ENCODE measurements at regions not wholly inside any gene's neighbourhood (a gene's known extent, or its start where the extent isn't known, plus 50 kb on each side); places are given as distances from the start of the nearest gene placed in this dataset.

DNA sequence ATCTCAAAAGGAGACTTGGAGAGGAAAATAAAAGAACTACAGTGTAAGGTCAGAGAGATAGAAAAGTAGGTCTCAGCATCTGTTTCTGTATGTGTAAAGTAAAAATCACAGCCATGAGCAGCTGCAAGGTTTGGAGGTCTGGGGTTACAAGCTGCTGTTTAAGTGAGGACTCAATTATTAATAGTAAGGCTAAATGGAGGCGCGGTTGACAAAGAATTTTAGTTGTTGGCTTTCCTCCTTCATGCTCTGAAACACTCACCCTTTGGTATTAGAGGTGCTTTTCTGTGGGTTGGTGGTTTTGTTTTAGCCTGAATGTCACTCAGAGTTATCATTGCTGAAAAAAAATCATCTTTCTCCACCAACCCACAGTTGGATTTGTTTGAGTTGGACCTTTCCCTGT lies 59.8 kb upstream of the HAO2 start:
- no peaks in the 10 kb centered on the region for H3K79me2 ChIP-seq (ENCODE audit: control insufficient read depth, low read length)
- TF ChIP-seq, protein P1, sequence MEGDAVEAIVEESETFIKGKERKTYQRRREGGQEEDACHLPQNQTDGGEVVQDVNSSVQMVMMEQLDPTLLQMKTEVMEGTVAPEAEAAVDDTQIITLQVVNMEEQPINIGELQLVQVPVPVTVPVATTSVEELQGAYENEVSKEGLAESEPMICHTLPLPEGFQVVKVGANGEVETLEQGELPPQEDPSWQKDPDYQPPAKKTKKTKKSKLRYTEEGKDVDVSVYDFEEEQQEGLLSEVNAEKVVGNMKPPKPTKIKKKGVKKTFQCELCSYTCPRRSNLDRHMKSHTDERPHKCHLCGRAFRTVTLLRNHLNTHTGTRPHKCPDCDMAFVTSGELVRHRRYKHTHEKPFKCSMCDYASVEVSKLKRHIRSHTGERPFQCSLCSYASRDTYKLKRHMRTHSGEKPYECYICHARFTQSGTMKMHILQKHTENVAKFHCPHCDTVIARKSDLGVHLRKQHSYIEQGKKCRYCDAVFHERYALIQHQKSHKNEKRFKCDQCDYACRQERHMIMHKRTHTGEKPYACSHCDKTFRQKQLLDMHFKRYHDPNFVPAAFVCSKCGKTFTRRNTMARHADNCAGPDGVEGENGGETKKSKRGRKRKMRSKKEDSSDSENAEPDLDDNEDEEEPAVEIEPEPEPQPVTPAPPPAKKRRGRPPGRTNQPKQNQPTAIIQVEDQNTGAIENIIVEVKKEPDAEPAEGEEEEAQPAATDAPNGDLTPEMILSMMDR (IDR thresholded peaks at IDR 0.05; ENCODE audit: low read depth, low read length, poor library complexity, severe bottlenecking) = no peak
- no peak for TF ChIP-seq EZH2phosphoT487 (IDR thresholded peaks at IDR 0.05; ENCODE audit: borderline replicate concordance, low read length)
- H3K27me3 ChIP-seq (ENCODE audit: control insufficient read depth, low read length) = no peaks in the 10 kb centered on the region
- no peak overlapping the region for H3K4me3 ChIP-seq (ENCODE audit: low read length)
- H3K36me3 ChIP-seq (ENCODE audit: control insufficient read depth, low read length) = no peaks in the 10 kb centered on the region
- no peak overlapping the region for H3K4me2 ChIP-seq (ENCODE audit: low read length)
- no peaks in the 10 kb centered on the region for H3F3A ChIP-seq (ENCODE audit: control insufficient read depth, insufficient read depth)
- H3K4me1 ChIP-seq (ENCODE audit: control insufficient read depth, low read length) = no peaks in the 10 kb centered on the region
- no peaks in the 10 kb centered on the region for H3K9me2 ChIP-seq (replicated peaks; ENCODE audit: control insufficient read depth, low read length)
- H3K27ac ChIP-seq (ENCODE audit: low read depth, low read length) = no peak overlapping the region
- H3K9me3 ChIP-seq (ENCODE audit: control insufficient read depth, insufficient read depth, low read length) = no peaks in the 10 kb centered on the region
- H4K20me1 ChIP-seq (ENCODE audit: control insufficient read depth, insufficient read depth, low read depth, low read length) = no peaks in the 10 kb centered on the region

DNA sequence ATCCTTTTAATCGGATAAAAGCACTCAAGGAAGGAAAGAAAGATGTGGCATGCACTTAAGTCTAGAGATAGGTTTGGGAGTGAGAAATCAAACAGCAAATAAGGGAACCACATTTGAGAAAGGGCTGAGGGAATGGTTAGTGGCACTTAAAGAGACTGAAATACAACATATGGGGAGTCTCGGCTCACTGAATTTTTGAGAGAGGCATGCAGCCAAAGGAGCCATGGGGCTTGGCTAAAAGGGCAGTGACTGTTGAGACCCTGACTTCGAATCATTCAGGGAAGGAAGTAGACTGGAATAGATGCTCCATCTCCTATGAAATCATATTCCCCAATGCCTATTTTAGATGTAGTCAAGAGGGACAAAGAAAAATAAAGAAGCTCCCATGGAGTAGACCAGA lies 58.3 kb upstream of the HAO2 start:
- no peaks in the 10 kb centered on the region for H3K9me3 ChIP-seq (ENCODE audit: control insufficient read depth, insufficient read depth, low read length)
- no peak for TF ChIP-seq EZH2phosphoT487 (IDR thresholded peaks at IDR 0.05; ENCODE audit: borderline replicate concordance, low read length)
- TF ChIP-seq, protein P1 (IDR thresholded peaks at IDR 0.05; ENCODE audit: low read depth, low read length, poor library complexity, severe bottlenecking) = no peak
- H3K4me1 ChIP-seq (ENCODE audit: control insufficient read depth, low read length) = no peaks in the 10 kb centered on the region
- H3K27me3 ChIP-seq (ENCODE audit: control insufficient read depth, low read length) = no peaks in the 10 kb centered on the region
- no peaks in the 10 kb centered on the region for H4K20me1 ChIP-seq (ENCODE audit: control insufficient read depth, insufficient read depth, low read depth, low read length)
- H3K79me2 ChIP-seq (ENCODE audit: control insufficient read depth, low read length) = no peaks in the 10 kb centered on the region
- H3K36me3 ChIP-seq (ENCODE audit: control insufficient read depth, low read length) = no peaks in the 10 kb centered on the region
- H3K4me2 ChIP-seq (ENCODE audit: low read length) = no peak overlapping the region
- no peak overlapping the region for H3K27ac ChIP-seq (ENCODE audit: low read depth, low read length)
- H3K4me3 ChIP-seq (ENCODE audit: low read length) = no peak overlapping the region
- no peaks in the 10 kb centered on the region for H3F3A ChIP-seq (ENCODE audit: control insufficient read depth, insufficient read depth)
- H3K9me2 ChIP-seq (replicated peaks; ENCODE audit: control insufficient read depth, low read length) = no peaks in the 10 kb centered on the region

DNA sequence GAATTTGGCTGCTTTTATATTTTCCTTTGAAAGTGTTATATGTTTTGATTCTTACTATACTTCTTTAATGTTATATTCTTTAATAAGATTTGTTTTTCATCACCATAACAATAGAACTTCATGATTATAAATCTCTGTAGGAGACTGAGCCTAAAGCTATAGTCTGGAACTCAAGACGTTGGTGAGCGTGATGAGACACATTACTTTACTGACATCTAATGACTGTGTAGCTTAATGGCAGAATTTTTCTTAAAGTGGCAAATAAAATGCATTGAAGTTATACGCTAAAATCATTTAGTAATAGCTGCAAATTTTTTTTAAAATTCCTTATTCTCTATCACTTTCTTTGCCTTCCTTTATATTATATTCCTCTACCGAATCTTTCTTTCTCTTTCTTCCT lies 56.1 kb upstream of the HAO2 start:
- no peak for TF ChIP-seq EZH2phosphoT487 (IDR thresholded peaks at IDR 0.05; ENCODE audit: borderline replicate concordance, low read length)
- TF ChIP-seq, protein P1 (IDR thresholded peaks at IDR 0.05; ENCODE audit: low read depth, low read length, poor library complexity, severe bottlenecking) = no peak
- Histone ChIP-seq H3K4me3 (ENCODE audit: low read length) (no peak overlapping the region), H3K27me3 (ENCODE audit: control insufficient read depth, low read length) (no peaks in the 10 kb centered on the region), H3F3A (ENCODE audit: control insufficient read depth, insufficient read depth) (no peaks in the 10 kb centered on the region), H3K9me2 (replicated peaks; ENCODE audit: control insufficient read depth, low read length) (no peaks in the 10 kb centered on the region), H3K4me2 (ENCODE audit: low read length) (no peak overlapping the region), H3K27ac (ENCODE audit: low read depth, low read length) (no peak overlapping the region), H3K36me3 (ENCODE audit: control insufficient read depth, low read length) (no peaks in the 10 kb centered on the region), H3K4me1 (ENCODE audit: control insufficient read depth, low read length) (no peaks in the 10 kb centered on the region), H4K20me1 (ENCODE audit: control insufficient read depth, insufficient read depth, low read depth, low read length) (no peaks in the 10 kb centered on the region), H3K79me2 (ENCODE audit: control insufficient read depth, low read length) (no peaks in the 10 kb centered on the region), H3K9me3 (ENCODE audit: control insufficient read depth, insufficient read depth, low read length) (no peaks in the 10 kb centered on the region)

Measured in DOHH2 (cell line).